ENCODE measurements at regions not wholly inside any gene's neighbourhood (a gene's known extent, or its start where the extent isn't known, plus 50 kb on each side); places are given as distances from the start of the nearest gene placed in this dataset.

- TF ChIP-seq CTCF (IDR thresholded peaks at IDR 0.05) (no peak), EP300 (IDR thresholded peaks at IDR 0.05; ENCODE audit: low read depth) (no peak), POLR2A (IDR thresholded peaks at IDR 0.05) (no peak)
Observed at GRCh38 chr10:44190541-44190940, 194.4 kb downstream of the CXCL12 start.

Measured in transverse colon (tissue), 3 donors.